ENCODE measurements at regions not wholly inside any gene's neighbourhood (a gene's known extent, or its start where the extent isn't known, plus 50 kb on each side); places are given as distances from the start of the nearest gene placed in this dataset.

DNA sequence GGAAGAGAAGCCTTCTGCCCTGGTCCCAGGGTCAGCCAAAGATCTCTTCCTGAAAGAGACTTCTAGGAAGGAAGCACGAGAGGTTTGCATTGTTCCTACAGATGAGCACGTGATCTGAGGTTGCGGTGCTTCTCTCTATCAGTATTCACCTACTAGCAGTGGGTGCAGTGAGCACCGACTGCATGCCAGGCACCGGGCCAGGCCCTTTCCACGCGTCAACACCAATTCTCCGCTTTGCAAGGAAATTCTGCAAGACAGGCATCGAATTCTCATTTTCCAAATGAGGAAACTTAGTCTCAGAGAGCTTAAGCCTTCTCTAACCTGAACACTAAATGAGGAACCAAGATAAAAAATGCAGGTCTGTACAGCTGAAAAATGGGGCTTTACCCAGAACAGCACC is 151.5 kb upstream of the MYCN start:
- Mint-ChIP-seq H3K9me3 (ENCODE audit: low read depth) (no peaks in the 10 kb centered on the region), H3K27ac (ENCODE audit: unreplicated experiment) (no peak overlapping the region), H3K27me3 (ENCODE audit: low read depth) (peaks cover 57% of the 10 kb centered on the region), H3K4me3 (ENCODE audit: unreplicated experiment) (no peak overlapping the region), H3K36me3 (ENCODE audit: low read depth) (peaks cover 4% of the 10 kb centered on the region), H3K4me1 (ENCODE audit: low read depth) (no peaks in the 10 kb centered on the region)
- TF ChIP-seq, protein P1, sequence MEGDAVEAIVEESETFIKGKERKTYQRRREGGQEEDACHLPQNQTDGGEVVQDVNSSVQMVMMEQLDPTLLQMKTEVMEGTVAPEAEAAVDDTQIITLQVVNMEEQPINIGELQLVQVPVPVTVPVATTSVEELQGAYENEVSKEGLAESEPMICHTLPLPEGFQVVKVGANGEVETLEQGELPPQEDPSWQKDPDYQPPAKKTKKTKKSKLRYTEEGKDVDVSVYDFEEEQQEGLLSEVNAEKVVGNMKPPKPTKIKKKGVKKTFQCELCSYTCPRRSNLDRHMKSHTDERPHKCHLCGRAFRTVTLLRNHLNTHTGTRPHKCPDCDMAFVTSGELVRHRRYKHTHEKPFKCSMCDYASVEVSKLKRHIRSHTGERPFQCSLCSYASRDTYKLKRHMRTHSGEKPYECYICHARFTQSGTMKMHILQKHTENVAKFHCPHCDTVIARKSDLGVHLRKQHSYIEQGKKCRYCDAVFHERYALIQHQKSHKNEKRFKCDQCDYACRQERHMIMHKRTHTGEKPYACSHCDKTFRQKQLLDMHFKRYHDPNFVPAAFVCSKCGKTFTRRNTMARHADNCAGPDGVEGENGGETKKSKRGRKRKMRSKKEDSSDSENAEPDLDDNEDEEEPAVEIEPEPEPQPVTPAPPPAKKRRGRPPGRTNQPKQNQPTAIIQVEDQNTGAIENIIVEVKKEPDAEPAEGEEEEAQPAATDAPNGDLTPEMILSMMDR (IDR thresholded peaks at IDR 0.05) = no peak
- DNase-seq (ENCODE audit: low spot score) = no peak

- Mint-ChIP-seq H3K4me3 (ENCODE audit: unreplicated experiment) (no peak overlapping the region), H3K9me3 (ENCODE audit: low read depth) (no peaks in the 10 kb centered on the region), H3K4me1 (ENCODE audit: low read depth) (no peaks in the 10 kb centered on the region), H3K36me3 (ENCODE audit: low read depth) (peaks cover 4% of the 10 kb centered on the region), H3K27ac (ENCODE audit: unreplicated experiment) (no peak overlapping the region), H3K27me3 (ENCODE audit: low read depth) (peaks cover 56% of the 10 kb centered on the region)
- no peak for DNase-seq (ENCODE audit: low spot score)
- TF ChIP-seq, protein P1 (IDR thresholded peaks at IDR 0.05) = no peak
Measured at GRCh38 chr2:15789381-15790062, 150.8 kb upstream of the MYCN start.

- TF ChIP-seq, protein P1 (IDR thresholded peaks at IDR 0.05) = no peak
- no peak for DNase-seq (ENCODE audit: low spot score)
- H3K4me3 Mint-ChIP-seq (ENCODE audit: unreplicated experiment) = no peak overlapping the region
- H3K36me3 Mint-ChIP-seq (ENCODE audit: low read depth) = peaks cover 4% of the 10 kb centered on the region
- H3K9me3 Mint-ChIP-seq (ENCODE audit: low read depth) = no peaks in the 10 kb centered on the region
- peaks cover 57% of the 10 kb centered on the region for H3K27me3 Mint-ChIP-seq (ENCODE audit: low read depth)
- H3K4me1 Mint-ChIP-seq (ENCODE audit: low read depth) = peaks cover 3% of the 10 kb centered on the region
- H3K27ac Mint-ChIP-seq (ENCODE audit: unreplicated experiment) = no peak overlapping the region
Measured at GRCh38 chr2:15790326-15790725, 150.0 kb upstream of the MYCN start.

- Mint-ChIP-seq H3K27ac (ENCODE audit: unreplicated experiment) (no peak overlapping the region), H3K27me3 (ENCODE audit: low read depth) (peaks cover 56% of the 10 kb centered on the region), H3K4me1 (ENCODE audit: low read depth) (peaks cover 5% of the 10 kb centered on the region), H3K4me3 (ENCODE audit: unreplicated experiment) (no peak overlapping the region), H3K9me3 (ENCODE audit: low read depth) (no peaks in the 10 kb centered on the region), H3K36me3 (ENCODE audit: low read depth) (peaks cover 4% of the 10 kb centered on the region)
- no peak for DNase-seq (ENCODE audit: low spot score)
- TF ChIP-seq, protein P1 (IDR thresholded peaks at IDR 0.05) = no peak
Measured at GRCh38 chr2:15790838-15791237, 149.5 kb upstream of the MYCN start.

DNA sequence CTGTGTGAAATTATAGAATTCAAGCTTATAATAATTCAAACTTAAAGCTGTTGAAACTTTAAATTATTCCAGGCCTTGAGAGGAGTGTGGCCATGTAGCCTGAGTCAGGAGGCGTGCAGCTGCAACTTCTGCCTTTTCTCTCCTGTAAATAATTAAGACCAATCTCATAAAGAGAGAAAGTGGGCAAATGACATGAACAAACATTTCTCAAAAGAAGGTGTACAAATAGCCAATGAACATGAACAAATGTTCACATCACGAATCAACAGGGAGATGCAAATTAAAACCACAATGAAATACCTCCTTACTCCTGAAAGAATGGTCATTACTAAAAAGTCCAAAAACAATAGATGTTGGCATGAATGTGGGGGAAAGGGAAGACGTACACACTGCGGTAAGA is 149.1 kb upstream of the MYCN start:
- Mint-ChIP-seq H3K36me3 (ENCODE audit: low read depth) (peaks cover 6% of the 10 kb centered on the region), H3K9me3 (ENCODE audit: low read depth) (no peaks in the 10 kb centered on the region), H3K4me1 (ENCODE audit: low read depth) (peaks cover 5% of the 10 kb centered on the region), H3K4me3 (ENCODE audit: unreplicated experiment) (no peak overlapping the region), H3K27ac (ENCODE audit: unreplicated experiment) (no peak overlapping the region), H3K27me3 (ENCODE audit: low read depth) (peaks cover 59% of the 10 kb centered on the region)
- no peak for DNase-seq (ENCODE audit: low spot score)
- TF ChIP-seq, protein P1 (IDR thresholded peaks at IDR 0.05) = no peak

Measured in chondrocyte (in vitro differentiated cells).